ENCODE measurements at regions not wholly inside any gene's neighbourhood (a gene's known extent, or its start where the extent isn't known, plus 50 kb on each side); places are given as distances from the start of the nearest gene placed in this dataset.

GRCh38 chr22:20647586-20648305, 126.2 kb upstream of the SERPIND1 start:
- no peak for TF ChIP-seq CTCF (conservative IDR thresholded peaks at IDR 0.05; ENCODE audit: low read depth, low read length)
- TF ChIP-seq EZH2 (IDR thresholded peaks at IDR 0.05; ENCODE audit: borderline replicate concordance, low read depth, low read length, poor library complexity, severe bottlenecking), result no peak

Data from A673 (cell line).